H1 (cell line): ENCODE measurements at regions not wholly inside any gene's neighbourhood (a gene's known extent, or its start where the extent isn't known, plus 50 kb on each side); places are given as distances from the start of the nearest gene placed in this dataset.
"Not testable (repeated sequence)": the region's sequence is repeated elsewhere in the genome, so short reads cannot be mapped to it uniquely, and the experiment has no call there.

ENCODE experiments used
- CTCF ChIA-PET: fragments of 300-600 bp; sonication (Branson Sonifier 250); formaldehyde crosslinking; loops from one replicate; lab custom pipeline; 2021; ENCODE audit not compliant: partially characterized antibody; lab: Charles Lee
- POLR2A ChIA-PET: fragments of 300-600 bp; sonication (Branson Sonifier 250); formaldehyde crosslinking; loops from one replicate; lab custom pipeline; 2021; ENCODE audit warnings: inconsistent platforms; ENCODE audit not compliant: partially characterized antibody; lab: Charles Lee
- DNase-seq, 2 experiments: peaks; one replicate each; pipeline versions ENCODE4 v3.0.0 to v3.0.0-alpha.2; 2010 to 2022; ENCODE audit warnings: low spot score in 2 of 2, low read depth in 1 of 2, mixed read lengths in 1 of 2
- FAIRE-seq: peaks from 2 replicates; lab custom pipeline; 2011; peaks lifted over from hg19 to GRCh38; lab: Jason Lieb, UNC
- H2AFZ ChIP-seq: 2 replicates; pipeline ENCODE4 v1.8.1; 2012; ENCODE audit warnings: low read length, inconsistent platforms
- H2AK5ac ChIP-seq: 2 replicates; pipeline ENCODE4 v1.6.1; 2013; ENCODE audit warnings: low read depth, low read length
- H2BK120ac ChIP-seq: replicated peaks from 2 replicates; pipeline ENCODE3; 2013; ENCODE audit warnings: low read depth, low read length, inconsistent platforms
- H2BK12ac ChIP-seq: 2 replicates; pipeline ENCODE4 v1.6.1; 2013; ENCODE audit warnings: low read depth, low read length
- H2BK15ac ChIP-seq: 2 replicates; pipeline ENCODE4 v1.6.1; 2013; ENCODE audit warnings: low read length
- H2BK20ac ChIP-seq: 2 replicates; pipeline ENCODE4 v1.6.1; 2013; ENCODE audit warnings: low read length
- H2BK5ac ChIP-seq: 2 replicates; pipeline ENCODE4 v1.6.1; 2013; ENCODE audit warnings: low read depth, low read length
- H3K14ac ChIP-seq: 2 replicates; pipeline ENCODE4 v1.6.1; 2013; ENCODE audit warnings: inconsistent platforms; ENCODE audit not compliant: insufficient read length
- H3K18ac ChIP-seq: 2 replicates; pipeline ENCODE4 v1.6.1; 2013; ENCODE audit warnings: low read length; ENCODE audit errors: extremely low read depth
- H3K23ac ChIP-seq: 2 replicates; pipeline ENCODE4 v1.6.1; 2013; ENCODE audit warnings: inconsistent platforms; ENCODE audit not compliant: insufficient read length
- H3K23me2 ChIP-seq: 2 replicates; pipeline ENCODE4 v1.6.1; 2013; ENCODE audit warnings: low read depth, low read length
- H3K27ac ChIP-seq: 2 replicates; pipeline ENCODE4 v1.6.1; 2011; ENCODE audit warnings: low read depth, low read length, inconsistent platforms
- H3K27me3 ChIP-seq, 4 experiments: replicated peaks in 1 of 4; 1 replicate in 1 of 4; 2 replicates in 3 of 4; pipeline versions ENCODE4 v1.6.1 to v1.8.1; 2011 to 2013; ENCODE audit warnings: low read length in 3 of 4, mild to moderate bottlenecking in 3 of 4, inconsistent platforms in 2 of 4, mixed read lengths in 2 of 4, moderate library complexity in 1 of 4; ENCODE audit not compliant: control insufficient read depth in 3 of 4, insufficient read depth in 3 of 4; ENCODE audit errors: extremely low read depth in 1 of 4
- H3K36me3 ChIP-seq, 4 experiments: 2 replicates each; pipeline versions ENCODE4 v1.6.1 to v1.8.1; 2011 to 2013; ENCODE audit warnings: mild to moderate bottlenecking in 4 of 4, low read length in 3 of 4, moderate library complexity in 2 of 4, control low read depth in 1 of 4, inconsistent platforms in 1 of 4; ENCODE audit not compliant: insufficient read depth in 4 of 4, control insufficient read depth in 2 of 4
- H3K4ac ChIP-seq: replicated peaks from 2 replicates; pipeline ENCODE3; 2013; ENCODE audit warnings: low read length, low read depth, mixed read lengths, inconsistent platforms; ENCODE audit not compliant: insufficient read length
- H3K4me1 ChIP-seq, 4 experiments: replicated peaks in 1 of 4; 1 replicate in 1 of 4; 2 replicates in 3 of 4; pipeline versions ENCODE4 v1.6.1 to v1.8.1; 2011 to 2013; ENCODE audit warnings: low read length in 3 of 4, inconsistent platforms in 2 of 4, mixed read lengths in 1 of 4; ENCODE audit not compliant: insufficient read depth in 4 of 4, control insufficient read depth in 3 of 4
- H3K4me2 ChIP-seq, 2 experiments: 2 replicates each; pipeline versions ENCODE4 v1.6.1 to v1.8.1; 2011 to 2013; ENCODE audit warnings: low read depth in 2 of 2, low read length in 2 of 2, control low read depth in 1 of 2, inconsistent platforms in 1 of 2, mild to moderate bottlenecking in 1 of 2; ENCODE audit not compliant: insufficient read depth in 1 of 2
- H3K4me3 ChIP-seq, 4 experiments: fragments of 200-600, 300-600 bp in 1 of 4; sonication (generic), shearing (Covaris generic), sonication (Bioruptor Twin) in 1 of 4; 2 replicates each; pipeline versions ENCODE4 v1.5.1 to v1.8.1; 2011 to 2016; ENCODE audit warnings: low read length in 4 of 4, low read depth in 3 of 4, control low read depth in 2 of 4, inconsistent platforms in 2 of 4, mild to moderate bottlenecking in 2 of 4, mixed read lengths in 1 of 4, moderate library complexity in 1 of 4; ENCODE audit not compliant: insufficient read depth in 2 of 4; ENCODE audit errors: extremely low read depth in 1 of 4
- H3K56ac ChIP-seq: replicated peaks from 2 replicates; pipeline ENCODE3; 2013; ENCODE audit warnings: low read depth, mild to moderate bottlenecking, mixed read lengths, low read length, inconsistent platforms; ENCODE audit not compliant: insufficient read length
- H3K79me1 ChIP-seq: 2 replicates; pipeline ENCODE4 v1.6.1; 2013; ENCODE audit warnings: low read depth, low read length, control low read depth
- H3K79me2 ChIP-seq, 2 experiments: 2 replicates each; pipeline versions ENCODE4 v1.6.1 to v1.8.1; 2012 to 2013; ENCODE audit warnings: low read length in 2 of 2, mild to moderate bottlenecking in 2 of 2, inconsistent platforms in 1 of 2; ENCODE audit not compliant: insufficient read depth in 2 of 2, control insufficient read depth in 1 of 2
- H3K9ac ChIP-seq, 4 experiments: replicated peaks in 1 of 4; 1 replicate in 1 of 4; 2 replicates in 3 of 4; pipeline versions ENCODE4 v1.6.1 to v1.8.1; 2011 to 2013; ENCODE audit warnings: low read depth in 3 of 4, low read length in 3 of 4, control low read depth in 2 of 4, mild to moderate bottlenecking in 2 of 4, moderate library complexity in 2 of 4, inconsistent platforms in 1 of 4; ENCODE audit errors: extremely low read depth in 1 of 4
- H3K9me3 ChIP-seq, 2 experiments: 2 replicates each; pipeline versions ENCODE4 v1.6.1 to v1.8.1; 2012 to 2013; ENCODE audit warnings: mild to moderate bottlenecking in 2 of 2, moderate library complexity in 2 of 2, control low read depth in 1 of 2, inconsistent platforms in 1 of 2, low read depth in 1 of 2, low read length in 1 of 2, mixed read lengths in 1 of 2; ENCODE audit not compliant: insufficient read depth in 2 of 2
- H4K20me1 ChIP-seq, 2 experiments: replicated peaks in 1 of 2; 2 replicates each; pipeline versions ENCODE3 to v1.8.1; 2011 to 2013; ENCODE audit warnings: inconsistent platforms in 2 of 2, low read length in 2 of 2, mild to moderate bottlenecking in 1 of 2; ENCODE audit not compliant: insufficient read depth in 2 of 2, control insufficient read depth in 1 of 2
- H4K5ac ChIP-seq: 2 replicates; pipeline ENCODE4 v1.6.1; 2013; ENCODE audit warnings: low read length, low read depth, mixed read lengths, inconsistent platforms; ENCODE audit not compliant: insufficient read length
- H4K8ac ChIP-seq: 2 replicates; pipeline ENCODE4 v1.8.0; 2013; ENCODE audit warnings: mild to moderate bottlenecking, moderate library complexity, low read length, inconsistent platforms; ENCODE audit not compliant: insufficient read depth; ENCODE audit errors: extremely low read depth
- H4K91ac ChIP-seq: replicated peaks from 2 replicates; pipeline ENCODE3; 2013; ENCODE audit warnings: low read length, mixed read lengths, inconsistent platforms; ENCODE audit not compliant: insufficient read length
- WGBS, 2 experiments: shearing (Covaris generic) in 1 of 2; methylation state at CpG; one replicate each; pipeline versions ENCODE4 v1.1.6 to v1.1.7; 2013 to 2015; ENCODE audit warnings: low lambda C conversion rate in 2 of 2, mixed read lengths in 2 of 2, inconsistent platforms in 1 of 2, low coverage in 1 of 2, missing lambda C conversion rate in 1 of 2; ENCODE audit not compliant: insufficient replicate concordance in 2 of 2, insufficient coverage in 1 of 2, insufficient read length in 1 of 2; ENCODE audit errors: extremely low coverage in 1 of 2, missing lambda C conversion rate in 1 of 2; 5-methylcytosine and 5-hydroxymethylcytosine counted together

DNA sequence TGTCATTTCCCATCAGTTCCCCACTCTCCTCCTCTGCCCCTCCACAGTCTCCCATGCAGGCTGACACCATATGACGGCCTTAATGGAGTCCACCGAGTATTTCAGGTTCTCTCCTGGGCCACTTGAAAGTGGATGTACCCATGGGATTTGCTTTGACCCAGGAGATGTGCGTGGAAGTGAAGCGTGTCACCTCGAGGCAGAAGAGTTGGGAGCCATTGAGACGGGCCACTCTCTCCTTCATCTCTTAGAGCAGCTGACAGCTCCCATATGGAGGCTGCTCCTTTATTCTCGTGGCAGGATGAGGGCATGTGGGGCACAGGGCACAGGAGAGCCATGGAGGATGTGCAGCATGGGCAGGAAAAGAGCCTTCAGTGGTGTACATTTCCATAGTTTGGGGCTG lies 144.7 kb upstream of the CRYM start:
- H2AK5ac ChIP-seq, H4K91ac ChIP-seq, CTCF ChIA-PET, H2BK5ac ChIP-seq, H2BK20ac ChIP-seq, H2BK120ac ChIP-seq, H3K27me3 ChIP-seq, H3K18ac ChIP-seq, H3K4me1 ChIP-seq, FAIRE-seq, H4K5ac ChIP-seq, H3K36me3 ChIP-seq, H3K79me2 ChIP-seq, H2BK15ac ChIP-seq, H2BK12ac ChIP-seq, H4K8ac ChIP-seq, H3K79me1 ChIP-seq, H2AFZ ChIP-seq, H3K56ac ChIP-seq, H3K27ac ChIP-seq, H3K4ac ChIP-seq, H3K9me3 ChIP-seq, H3K23ac ChIP-seq, H3K23me2 ChIP-seq, POLR2A ChIA-PET, H3K4me2 ChIP-seq, H3K14ac ChIP-seq, DNase-seq, H3K9ac ChIP-seq, H4K20me1 ChIP-seq, H3K4me3 ChIP-seq: not testable (repeated sequence)
- no CpG with 5 or more reads among the region's 7 CpGs for WGBS, 2 experiments

GRCh38 chr16:21404699-21405098 lies 126.6 kb upstream of the CRYM start:
- H3K9me3 ChIP-seq, H3K4me1 ChIP-seq, H3K4ac ChIP-seq, CTCF ChIA-PET, H2BK12ac ChIP-seq, H3K18ac ChIP-seq, H3K56ac ChIP-seq, H3K23ac ChIP-seq, H4K5ac ChIP-seq, POLR2A ChIA-PET, H3K79me2 ChIP-seq, H2AK5ac ChIP-seq, H3K23me2 ChIP-seq, DNase-seq, H3K9ac ChIP-seq, H3K27me3 ChIP-seq, H2BK15ac ChIP-seq, H2AFZ ChIP-seq, H4K8ac ChIP-seq, H2BK20ac ChIP-seq, H4K91ac ChIP-seq, H3K36me3 ChIP-seq, H2BK5ac ChIP-seq, H2BK120ac ChIP-seq, FAIRE-seq, H3K27ac ChIP-seq, H3K14ac ChIP-seq, H3K4me3 ChIP-seq, H3K79me1 ChIP-seq, H4K20me1 ChIP-seq, H3K4me2 ChIP-seq: not testable (repeated sequence)
- no CpG with 5 or more reads among the region's 13 CpGs for whole genome bisulfite sequencing, 2 experiments
